Left colon (tissue), 2 donors: ENCODE measurements at regions not wholly inside any gene's neighbourhood (a gene's known extent, or its start where the extent isn't known, plus 50 kb on each side); places are given as distances from the start of the nearest gene placed in this dataset.
A peak's percentile ranks its signal among the peaks of the same experiment; 100 is the strongest.
"Not testable (repeated sequence)": the region's sequence is repeated elsewhere in the genome, so short reads cannot be mapped to it uniquely, and the experiment has no call there.

Experiments used
- ATAC-seq: fragments of 200-7000 bp; cut with Tn5 transposase; one replicate; pipeline ENCODE4 v1.9.1; 2020; ENCODE audit warnings: mild to moderate bottlenecking, moderate library complexity
- DNase-seq, 2 donors: peaks; one replicate each; pipeline ENCODE4 v3.0.0-alpha.2; 2020
- intact Hi-C, 2 donors: fragments of 100-400 bp; cut with DNase I in 1 of 2; cut with micrococcal nuclease in 1 of 2; formaldehyde crosslinking; loops; one replicate each; pipeline versions ENCODE4 v1.11.2 to v1.14.0; 2022; cut with DNase I, micrococcal nuclease
- donor health status: DM: no; HTN: no; CAD: no.
- donor health status: DM: yes; HTN: yes; CAD: no.

GRCh38 chr6:11323666-11324452 lies 91.4 kb upstream of the NEDD9 start:
- DNase-seq, result no peak
- intact Hi-C loops, result no loop called here

GRCh38 chr6:11322252-11322885 lies 89.9 kb upstream of the NEDD9 start:
- intact Hi-C loops, result no loop called here
- ATAC-seq, result no peak
- no peak for DNase-seq

More at GRCh38 chr6:11323666-11324452, 91.4 kb upstream of the NEDD9 start:
- ATAC-seq, result peak; percentile 15

- intact Hi-C loops, result no loop called here
- DNase-seq (no peak), ATAC-seq (no peak)
These were observed 88.6 kb upstream of the NEDD9 start for GRCh38 chr6:11320914-11321597.

DNA sequence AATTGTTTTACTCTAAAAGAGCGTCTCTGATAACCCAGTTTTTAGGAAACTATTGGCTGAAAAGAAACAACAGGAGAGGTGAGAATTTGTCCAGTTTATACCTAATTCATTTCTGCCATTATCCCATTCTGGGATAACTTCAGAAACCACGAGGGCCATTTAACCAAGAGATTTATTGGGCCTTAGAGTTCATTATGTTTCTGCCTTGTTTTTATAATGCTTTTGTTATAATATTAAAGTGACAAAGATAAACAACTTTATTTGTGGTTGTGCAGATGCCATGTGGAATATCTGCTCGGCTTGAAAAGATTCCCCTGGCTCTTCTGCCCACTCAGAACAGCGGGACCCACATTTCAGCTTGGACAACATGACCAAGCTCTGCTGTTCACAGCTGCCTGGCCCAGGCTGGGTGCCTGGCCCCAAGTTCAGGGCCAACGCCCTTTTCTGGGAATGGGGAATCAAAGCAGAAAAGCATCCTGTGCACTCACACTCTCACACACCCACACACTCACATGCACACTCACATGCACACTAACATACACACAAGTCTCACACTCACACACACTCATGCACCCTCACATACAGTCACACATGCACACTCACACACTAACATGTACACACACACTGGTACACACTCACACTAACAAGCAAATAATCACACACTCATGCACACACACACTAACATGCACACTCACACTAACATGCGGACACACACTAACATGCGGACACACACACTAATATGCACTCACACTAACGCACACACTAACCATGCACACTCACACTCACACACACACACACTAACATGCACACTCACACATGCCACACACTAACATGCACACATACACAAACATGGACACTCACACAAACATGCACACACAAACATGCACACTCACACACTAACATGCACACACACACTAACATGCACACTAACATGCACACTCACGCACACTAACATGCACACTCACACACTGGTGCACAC lies 86.7 kb upstream of the NEDD9 start:
- DNase-seq, result no peak

DNA sequence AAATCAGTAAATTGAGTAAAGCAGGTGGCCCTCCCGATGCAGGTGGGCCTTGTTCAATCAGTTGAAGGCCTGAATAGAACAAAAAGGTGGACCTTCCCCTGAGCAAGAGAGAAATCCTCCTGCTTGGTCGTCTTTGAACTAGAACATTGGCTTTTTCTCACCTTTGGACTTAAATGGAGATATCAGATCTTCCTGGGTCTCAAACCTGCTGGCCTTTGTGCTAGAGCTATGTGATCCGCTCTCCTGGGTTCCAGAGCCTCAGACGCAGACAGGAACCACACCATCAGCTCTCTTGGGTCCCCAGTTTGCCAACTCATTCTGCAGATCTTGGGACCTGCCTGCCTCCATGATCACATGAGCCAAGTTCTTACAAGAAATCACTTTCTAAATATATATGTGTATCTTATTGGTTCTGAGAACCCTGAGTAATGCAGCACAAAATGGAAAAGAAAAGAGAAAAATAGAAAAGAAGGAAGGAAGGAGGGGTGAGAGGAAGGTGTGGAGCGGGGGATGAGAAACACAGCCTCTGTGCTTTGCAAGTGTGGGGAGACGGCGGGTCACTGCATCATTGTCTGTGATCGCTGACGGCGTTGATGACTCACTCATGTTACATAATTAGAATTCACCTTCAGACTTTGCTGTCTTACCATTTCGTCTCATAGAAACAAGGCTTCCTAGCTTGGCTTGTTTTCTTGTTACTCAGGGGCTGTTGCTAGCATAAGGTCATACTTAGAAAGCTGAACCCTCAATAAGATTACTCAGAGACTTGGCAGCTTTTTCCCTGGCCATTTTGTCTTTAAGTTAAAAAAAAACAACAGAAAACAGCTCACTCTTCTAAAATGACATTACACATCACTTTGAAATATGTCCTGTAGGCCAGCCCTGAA lies 85.7 kb upstream of the NEDD9 start:
- ATAC-seq (peak; percentile 89), DNase-seq (peak; percentile 74 to 83)

More for the DNA sequence above, 86.7 kb upstream of the NEDD9 start:
- intact Hi-C loops, result no loop called here
- peak; percentile 11 for ATAC-seq

DNA sequence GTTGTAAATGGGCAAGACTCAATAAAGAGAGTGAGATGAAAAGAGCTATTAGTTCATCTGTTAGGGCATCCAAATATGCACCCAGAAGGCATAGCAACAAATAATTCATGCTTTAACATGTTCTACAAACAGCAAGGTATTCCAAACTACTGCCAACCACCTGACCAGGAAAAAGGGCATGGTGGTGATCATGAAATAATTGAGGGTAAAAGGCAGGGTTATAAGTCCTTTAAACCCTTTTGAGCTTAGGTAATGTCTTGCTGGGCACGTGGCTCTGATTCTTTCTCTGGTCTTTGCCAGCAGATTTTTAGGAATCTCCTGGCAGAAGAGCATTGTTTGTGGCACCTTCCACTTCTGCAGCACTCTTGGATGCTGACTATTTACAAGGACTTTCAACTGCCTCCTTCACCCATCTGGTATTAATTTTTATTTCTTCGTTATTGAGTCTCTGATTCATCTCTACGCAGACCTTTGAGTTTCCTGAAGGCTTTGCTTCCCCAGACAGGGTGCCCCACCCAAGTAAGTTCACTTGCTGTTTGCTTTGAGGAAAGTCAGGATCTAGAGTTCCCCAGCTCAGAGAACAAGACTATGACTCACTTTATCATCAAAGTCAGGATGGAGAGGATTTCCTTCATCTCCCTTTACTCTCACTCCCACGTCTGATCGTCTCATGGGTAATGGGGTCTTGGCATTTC lies 83.4 kb upstream of the NEDD9 start:
- DNase-seq (peak in 1 of 2 donors; percentile 59), ATAC-seq (peak; percentile 85)
- intact Hi-C loops, result no loop called here

More for the DNA sequence above, 85.7 kb upstream of the NEDD9 start:
- intact Hi-C loops, result no loop called here

DNA sequence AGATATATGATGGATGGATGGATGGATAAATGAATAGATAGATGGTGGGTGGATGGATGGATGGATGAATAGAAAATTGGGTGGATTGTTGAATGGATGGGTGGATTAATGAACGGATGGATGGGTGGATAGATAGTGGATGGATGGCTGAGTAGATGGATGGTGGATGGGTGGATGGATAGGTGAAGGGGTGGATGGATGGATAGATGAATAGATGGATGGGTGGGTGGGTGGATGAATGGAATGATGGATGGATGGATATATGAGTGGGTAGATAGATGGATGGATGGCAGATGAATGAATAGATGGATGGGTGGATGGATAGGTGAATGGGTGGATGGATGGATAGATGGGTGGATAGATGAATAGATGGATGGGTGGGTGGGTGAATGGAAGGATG lies 80.7 kb upstream of the NEDD9 start:
- ATAC-seq (no peak), DNase-seq (no peak)
- intact Hi-C loops, result no loop called here

- intact Hi-C loops, result no loop called here
- ATAC-seq (no peak), DNase-seq (no peak)
These were observed 79.5 kb upstream of the NEDD9 start for GRCh38 chr6:11311970-11312369.

DNA sequence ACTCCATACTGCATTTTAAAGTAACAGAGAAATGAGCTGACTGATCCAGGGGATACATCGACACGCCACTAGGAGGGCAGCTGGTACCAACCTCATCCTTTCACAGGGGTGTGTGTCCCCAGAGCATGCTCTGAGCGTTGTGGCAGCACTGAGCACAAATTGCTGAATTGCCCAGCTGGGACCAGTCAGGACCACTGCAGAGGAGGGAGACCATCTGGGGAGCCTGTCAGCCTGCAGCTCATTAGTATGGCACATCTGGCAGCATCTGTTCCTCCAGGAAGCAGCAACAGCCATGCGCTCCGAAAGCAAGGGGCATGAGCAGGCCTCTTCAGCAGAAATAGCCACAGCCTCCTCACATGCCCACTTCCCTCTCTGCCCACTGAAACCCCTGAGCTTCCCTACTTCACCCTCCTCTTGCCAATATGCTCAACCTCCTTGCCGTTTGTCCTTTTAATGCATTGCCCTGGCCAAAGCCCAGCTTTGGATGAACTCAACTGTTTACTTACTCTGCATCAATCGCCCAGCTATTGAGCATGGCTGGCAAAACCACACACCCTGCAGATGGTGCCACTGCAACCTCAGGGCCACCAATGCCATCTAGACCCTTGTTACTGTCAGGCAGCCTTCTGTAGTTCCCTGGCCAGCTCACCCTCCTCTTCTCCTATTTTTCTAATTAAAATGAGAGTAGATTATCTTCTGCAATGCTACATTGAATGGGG lies 77.6 kb upstream of the NEDD9 start:
- ATAC-seq (no peak), DNase-seq (no peak)
- intact Hi-C loops, result no loop called here

GRCh38 chr6:11307226-11307625 lies 74.8 kb upstream of the NEDD9 start:
- intact Hi-C loops, result no loop called here
- no peak for DNase-seq
- ATAC-seq, result no peak

- DNase-seq, result no peak
- intact Hi-C loops, result no loop called here
- peak; percentile 34 for ATAC-seq
These were observed 72.5 kb upstream of the NEDD9 start for GRCh38 chr6:11304946-11305345.

DNA sequence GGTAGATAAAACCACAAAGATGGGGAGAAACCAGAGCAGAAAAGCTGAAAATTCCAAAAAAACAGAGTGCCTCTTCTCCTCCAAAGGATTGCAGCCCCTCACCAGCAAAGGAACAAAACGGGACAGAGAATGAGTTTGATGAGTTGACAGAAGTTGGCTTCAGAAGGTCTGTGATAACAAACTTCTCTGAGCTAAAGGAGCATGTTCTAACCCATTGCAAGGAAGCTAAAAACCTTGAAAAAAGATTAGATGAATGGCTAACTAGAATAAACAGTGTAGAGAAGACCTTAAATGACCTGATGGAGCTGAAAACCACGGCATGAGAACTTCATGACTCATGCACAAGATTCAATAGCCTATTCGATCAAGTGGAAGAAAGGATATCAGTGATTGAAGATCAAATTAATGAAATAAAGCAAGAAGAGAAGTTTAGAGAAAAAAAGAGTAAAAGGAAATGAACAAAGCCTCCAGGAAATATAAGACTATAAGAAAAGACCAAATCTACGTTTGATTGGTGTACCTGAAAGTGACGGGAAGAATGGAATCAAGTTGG lies 67.5 kb upstream of the NEDD9 start:
- DNase-seq, intact Hi-C loops, ATAC-seq: not testable (repeated sequence)

DNA sequence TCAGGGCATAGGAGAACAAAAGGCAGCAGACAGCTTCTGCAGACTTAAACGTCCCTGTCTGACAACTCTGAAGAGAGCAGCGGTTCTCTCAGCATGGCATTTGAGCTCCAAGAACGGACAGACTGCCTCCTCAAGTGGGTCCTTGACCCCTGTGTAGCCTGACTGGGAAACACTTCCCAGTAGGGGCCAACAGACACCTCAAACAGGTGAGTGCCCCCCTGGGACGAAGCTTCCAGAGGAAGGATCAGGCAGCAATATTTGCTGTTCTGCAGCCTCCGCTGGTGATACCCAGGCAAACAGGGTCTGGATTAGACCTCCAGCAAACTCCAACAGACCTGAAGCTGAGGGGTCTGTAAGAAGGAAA lies 66.9 kb upstream of the NEDD9 start:
- DNase-seq, ATAC-seq, intact Hi-C loops: not testable (repeated sequence)

- no peak for ATAC-seq
- no peak for DNase-seq
- intact Hi-C loops, result no loop called here
These were observed 66.4 kb upstream of the NEDD9 start for GRCh38 chr6:11298651-11299420.

DNA sequence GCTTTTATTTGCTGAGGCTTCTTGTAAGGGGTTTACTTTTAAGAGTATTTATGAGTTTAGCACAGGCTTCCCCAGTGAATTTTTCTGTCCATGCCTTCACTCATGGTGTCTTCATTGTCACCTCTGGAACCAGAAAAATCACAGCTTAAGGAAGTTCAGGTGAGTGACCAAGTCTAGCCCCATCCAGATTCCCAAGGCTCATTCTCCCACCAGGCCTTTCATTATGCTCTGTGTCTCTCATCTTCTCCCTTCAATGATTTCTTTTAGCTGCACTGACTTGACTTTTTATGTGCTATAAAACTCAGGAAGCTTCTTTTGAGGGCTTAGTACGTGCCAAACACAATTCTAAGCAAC lies 64.9 kb upstream of the NEDD9 start:
- DNase-seq (no peak), ATAC-seq (peak; percentile 52)
- intact Hi-C loops, result no loop called here
